A673 (cell line): ENCODE measurements at regions not wholly inside any gene's neighbourhood (a gene's known extent, or its start where the extent isn't known, plus 50 kb on each side); places are given as distances from the start of the nearest gene placed in this dataset.

ENCODE experiments used
- BruUV-seq: library from RNA; stranded (reverse); fragments of 400-500 nt; replicated peaks from 2 replicates; lab custom pipeline; 2021; lab: Mats Ljungman, UMichigan
- CTCF ChIA-PET: fragments of 300-600 bp; sonication (Branson Sonifier 250); formaldehyde crosslinking; loops from one replicate; lab custom pipeline; 2022; ENCODE audit warnings: antibody characterized with exemption; lab: Charles Lee
- POLR2A ChIA-PET: fragments of 300-600 bp; sonication (Branson Sonifier 250); formaldehyde crosslinking; loops from one replicate; lab custom pipeline; 2022; ENCODE audit warnings: antibody characterized with exemption; ENCODE audit not compliant: low non-redundant PET; lab: Charles Lee
- DNase-seq: peaks from one replicate; pipeline ENCODE4 v3.0.0-alpha.2; 2015; ENCODE audit warnings: low spot score
- H3K27ac ChIP-seq: fragments of 200-600 bp; sonication (generic); 2 replicates; pipeline ENCODE4 v1.5.1; 2016; ENCODE audit warnings: mixed run types, low read depth, mild to moderate bottlenecking, mixed read lengths, antibody characterized with exemption, low read length; ENCODE audit not compliant: poor library complexity, severe bottlenecking
- H3K27me3 ChIP-seq: fragments of 200-600 bp; sonication (generic); replicated peaks from 2 replicates; pipeline ENCODE4 v1.6.1; 2017; ENCODE audit warnings: mixed run types, low read depth, mild to moderate bottlenecking, mixed read lengths, antibody characterized with exemption, low read length; ENCODE audit not compliant: insufficient read depth, poor library complexity
- H3K36me3 ChIP-seq: fragments of 200-600 bp; sonication (generic); 2 replicates; pipeline ENCODE4 v1.6.1; 2016; ENCODE audit warnings: mixed run types, mild to moderate bottlenecking, mixed read lengths, antibody characterized with exemption, low read length; ENCODE audit not compliant: insufficient read depth, poor library complexity, severe bottlenecking
- H3K4me1 ChIP-seq: fragments of 200-600 bp; sonication (generic); 2 replicates; pipeline ENCODE4 v1.6.1; 2017; ENCODE audit warnings: mixed run types, mild to moderate bottlenecking, mixed read lengths, antibody characterized with exemption, low read length; ENCODE audit not compliant: insufficient read depth, poor library complexity, severe bottlenecking
- H3K4me3 ChIP-seq: fragments of 200-600 bp; sonication (generic); 2 replicates; pipeline ENCODE4 v1.5.1; 2016; ENCODE audit warnings: low read depth, mixed run types, mild to moderate bottlenecking, mixed read lengths, low read length; ENCODE audit not compliant: poor library complexity, severe bottlenecking
- H3K9me3 ChIP-seq: fragments of 200-600 bp; sonication (generic); 2 replicates; pipeline ENCODE4 v1.6.1; 2016; ENCODE audit warnings: mixed run types, low read depth, mild to moderate bottlenecking, mixed read lengths, antibody characterized with exemption, low read length; ENCODE audit not compliant: poor library complexity, severe bottlenecking
- EZH2 ChIP-seq: fragments of 200-600 bp; sonication (generic); IDR thresholded peaks from 2 replicates; pipeline ENCODE4 v1.6.1; 2017; ENCODE audit warnings: borderline replicate concordance, low read depth, mild to moderate bottlenecking, mixed read lengths, antibody characterized with exemption, low read length; ENCODE audit not compliant: poor library complexity, severe bottlenecking
- intact Hi-C: fragments of 100-400 bp; cut with micrococcal nuclease; formaldehyde crosslinking; loops from one replicate; pipeline ENCODE4 v1.10.0; 2022; ENCODE audit not compliant: unreplicated experiment
- TF ChIP-seq, protein P1 (sequence below): fragments of 300-800, 200-600 bp; sonication (generic); conservative IDR thresholded peaks from 2 replicates; pipeline ENCODE4 v1.5.1; 2017; ENCODE audit warnings: low read depth, mild to moderate bottlenecking, antibody characterized with exemption, low read length, moderate library complexity, mixed read lengths

GRCh38 chr6:168721571-168721970 lies 280.6 kb downstream of the SMOC2 start:
- CTCF ChIA-PET: no interaction called here
- Histone ChIP-seq H3K4me3 (no peak overlapping the region), H3K27me3 (no peaks in the 10 kb centered on the region), H3K27ac (no peak overlapping the region), H3K9me3 (no peaks in the 10 kb centered on the region), H3K4me1 (no peaks in the 10 kb centered on the region), H3K36me3 (no peaks in the 10 kb centered on the region)
- no peak for DNase-seq
- no TSS peak for BruUV-seq
- intact Hi-C loops: no loop called here
- POLR2A ChIA-PET: no interaction called here
- TF ChIP-seq, protein P1, sequence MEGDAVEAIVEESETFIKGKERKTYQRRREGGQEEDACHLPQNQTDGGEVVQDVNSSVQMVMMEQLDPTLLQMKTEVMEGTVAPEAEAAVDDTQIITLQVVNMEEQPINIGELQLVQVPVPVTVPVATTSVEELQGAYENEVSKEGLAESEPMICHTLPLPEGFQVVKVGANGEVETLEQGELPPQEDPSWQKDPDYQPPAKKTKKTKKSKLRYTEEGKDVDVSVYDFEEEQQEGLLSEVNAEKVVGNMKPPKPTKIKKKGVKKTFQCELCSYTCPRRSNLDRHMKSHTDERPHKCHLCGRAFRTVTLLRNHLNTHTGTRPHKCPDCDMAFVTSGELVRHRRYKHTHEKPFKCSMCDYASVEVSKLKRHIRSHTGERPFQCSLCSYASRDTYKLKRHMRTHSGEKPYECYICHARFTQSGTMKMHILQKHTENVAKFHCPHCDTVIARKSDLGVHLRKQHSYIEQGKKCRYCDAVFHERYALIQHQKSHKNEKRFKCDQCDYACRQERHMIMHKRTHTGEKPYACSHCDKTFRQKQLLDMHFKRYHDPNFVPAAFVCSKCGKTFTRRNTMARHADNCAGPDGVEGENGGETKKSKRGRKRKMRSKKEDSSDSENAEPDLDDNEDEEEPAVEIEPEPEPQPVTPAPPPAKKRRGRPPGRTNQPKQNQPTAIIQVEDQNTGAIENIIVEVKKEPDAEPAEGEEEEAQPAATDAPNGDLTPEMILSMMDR: no peak
- TF ChIP-seq EZH2: no peak

DNA sequence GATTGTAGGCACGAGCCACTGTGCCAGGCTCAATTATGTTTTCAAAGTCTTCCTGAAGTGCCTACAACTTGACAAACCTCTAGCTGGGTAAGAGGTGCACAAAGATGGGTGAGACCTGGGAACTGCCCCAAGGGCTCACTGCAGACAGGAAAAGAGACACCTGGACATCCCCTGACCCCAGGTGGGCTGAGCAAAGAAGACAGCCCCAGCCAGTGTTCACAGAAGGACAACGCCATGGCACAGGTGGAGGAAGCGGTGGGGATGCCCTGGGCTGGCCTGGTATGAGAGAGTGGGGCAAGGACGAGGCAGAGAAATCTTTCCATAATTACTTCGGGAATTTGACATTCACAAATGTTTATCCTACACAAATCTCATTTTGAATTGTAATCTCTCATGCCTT lies 278.9 kb downstream of the SMOC2 start:
- CTCF ChIA-PET: no interaction called here
- Histone ChIP-seq H3K4me3 (no peak overlapping the region), H3K9me3 (no peaks in the 10 kb centered on the region), H3K27me3 (no peaks in the 10 kb centered on the region), H3K36me3 (no peaks in the 10 kb centered on the region), H3K4me1 (no peaks in the 10 kb centered on the region), H3K27ac (no peak overlapping the region)
- DNase-seq: no peak
- POLR2A ChIA-PET: no interaction called here
- no TSS peak for BruUV-seq
- no peak for TF ChIP-seq EZH2
- intact Hi-C loops: no loop called here

DNA sequence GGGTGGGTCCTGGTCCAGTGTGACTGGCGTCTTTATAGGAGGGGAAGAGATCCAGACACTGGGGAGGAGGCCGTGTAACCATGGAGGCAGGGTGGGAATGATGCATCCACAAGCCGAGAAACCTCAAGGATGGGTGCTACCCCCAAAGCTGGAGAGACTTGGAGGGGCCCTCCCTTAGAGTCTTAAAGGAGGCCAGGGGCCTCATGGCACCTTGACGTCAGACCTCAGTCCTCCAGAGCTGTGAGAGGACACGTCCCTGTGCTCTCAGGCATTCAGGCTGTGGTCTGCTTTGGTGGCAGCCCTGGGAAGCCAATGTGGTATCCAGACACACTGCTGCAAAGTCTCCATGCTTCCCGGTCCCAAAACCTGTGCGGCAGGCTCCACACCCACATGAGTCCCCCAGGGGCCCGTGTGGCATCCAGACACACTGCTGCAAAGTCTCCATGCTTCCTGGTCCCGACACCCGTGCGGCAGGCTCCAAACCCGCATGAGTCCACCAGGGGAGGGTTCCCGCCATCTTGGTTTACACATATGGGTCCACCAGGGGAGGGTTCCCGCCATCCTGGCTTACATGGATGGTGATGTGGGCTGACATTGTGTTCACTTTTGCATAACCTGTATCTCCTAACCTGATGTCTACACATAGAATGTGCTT lies 278.0 kb downstream of the SMOC2 start:
- no peak for DNase-seq
- ChIA-PET CTCF (no interaction called here), POLR2A (no interaction called here)
- H3K9me3 ChIP-seq: no peaks in the 10 kb centered on the region
- H3K27ac ChIP-seq: no peak overlapping the region
- H3K36me3 ChIP-seq: no peaks in the 10 kb centered on the region
- H3K27me3 ChIP-seq: no peaks in the 10 kb centered on the region
- TF ChIP-seq EZH2: no peak
- TF ChIP-seq, protein P1: no peak
- no peak overlapping the region for H3K4me3 ChIP-seq
- intact Hi-C loops: no loop called here
- H3K4me1 ChIP-seq: no peaks in the 10 kb centered on the region
- no TSS peak for BruUV-seq
